C4-2B (cell line): ENCODE measurements at regions not wholly inside any gene's neighbourhood (a gene's known extent, or its start where the extent isn't known, plus 50 kb on each side); places are given as distances from the start of the nearest gene placed in this dataset.

ENCODE experiments used
- H3K27ac ChIP-seq: fragments of 450-650 bp; 2 replicates; pipeline ENCODE4 v1.5.1; 2017
- ZFX ChIP-seq: fragments of 450-650 bp; IDR thresholded peaks from 2 replicates; pipeline ENCODE4 v1.6.1; 2017
- TF ChIP-seq, protein P1 (sequence below): fragments of 450-650 bp; conservative IDR thresholded peaks from 2 replicates; pipeline ENCODE4 v1.5.1; 2017; ENCODE audit warnings: mild to moderate bottlenecking

DNA sequence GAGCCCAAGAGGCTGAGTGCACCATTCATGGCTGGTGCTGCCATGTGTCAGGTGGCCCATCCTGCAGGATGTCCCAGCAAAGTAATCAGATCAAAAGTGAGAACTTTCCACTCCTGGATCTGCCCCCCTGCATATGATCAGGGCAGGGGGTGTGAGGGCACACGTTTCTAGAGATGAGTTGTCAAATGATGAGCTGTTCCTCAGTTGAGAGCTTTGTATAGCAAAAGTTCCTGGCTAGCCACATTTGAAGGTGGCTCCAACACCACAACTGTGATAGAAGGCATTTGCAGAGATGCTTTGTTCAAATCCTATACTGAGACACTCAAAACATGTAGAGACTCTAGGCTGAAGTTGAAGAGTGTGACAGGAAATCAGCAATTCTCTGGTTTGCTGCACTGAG is 501.8 kb downstream of the BCOR start:
- TF ChIP-seq, protein P1, sequence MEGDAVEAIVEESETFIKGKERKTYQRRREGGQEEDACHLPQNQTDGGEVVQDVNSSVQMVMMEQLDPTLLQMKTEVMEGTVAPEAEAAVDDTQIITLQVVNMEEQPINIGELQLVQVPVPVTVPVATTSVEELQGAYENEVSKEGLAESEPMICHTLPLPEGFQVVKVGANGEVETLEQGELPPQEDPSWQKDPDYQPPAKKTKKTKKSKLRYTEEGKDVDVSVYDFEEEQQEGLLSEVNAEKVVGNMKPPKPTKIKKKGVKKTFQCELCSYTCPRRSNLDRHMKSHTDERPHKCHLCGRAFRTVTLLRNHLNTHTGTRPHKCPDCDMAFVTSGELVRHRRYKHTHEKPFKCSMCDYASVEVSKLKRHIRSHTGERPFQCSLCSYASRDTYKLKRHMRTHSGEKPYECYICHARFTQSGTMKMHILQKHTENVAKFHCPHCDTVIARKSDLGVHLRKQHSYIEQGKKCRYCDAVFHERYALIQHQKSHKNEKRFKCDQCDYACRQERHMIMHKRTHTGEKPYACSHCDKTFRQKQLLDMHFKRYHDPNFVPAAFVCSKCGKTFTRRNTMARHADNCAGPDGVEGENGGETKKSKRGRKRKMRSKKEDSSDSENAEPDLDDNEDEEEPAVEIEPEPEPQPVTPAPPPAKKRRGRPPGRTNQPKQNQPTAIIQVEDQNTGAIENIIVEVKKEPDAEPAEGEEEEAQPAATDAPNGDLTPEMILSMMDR: no peak
- no peak for TF ChIP-seq ZFX
- no peak overlapping the region for H3K27ac ChIP-seq

DNA sequence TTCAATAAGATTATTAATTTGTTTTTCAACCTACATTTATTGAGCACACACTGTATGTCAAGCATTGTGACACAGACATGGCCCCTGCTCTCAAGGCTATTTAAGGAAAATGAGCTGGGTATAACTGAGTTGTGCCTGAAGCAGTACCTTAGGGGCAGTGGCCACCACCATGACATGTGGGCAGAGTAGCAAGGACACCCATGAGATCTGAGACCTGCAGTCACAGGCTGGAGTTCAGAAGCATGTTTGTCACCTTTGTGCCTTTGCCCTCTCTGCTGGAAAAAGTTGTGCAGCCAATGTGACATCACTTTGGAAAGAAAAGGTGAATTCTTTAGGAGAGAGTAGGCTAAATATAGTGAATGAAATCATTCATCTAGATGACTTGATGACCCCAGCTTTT is 501.3 kb downstream of the BCOR start:
- no peak overlapping the region for H3K27ac ChIP-seq
- TF ChIP-seq, protein P1: no peak
- no peak for TF ChIP-seq ZFX

DNA sequence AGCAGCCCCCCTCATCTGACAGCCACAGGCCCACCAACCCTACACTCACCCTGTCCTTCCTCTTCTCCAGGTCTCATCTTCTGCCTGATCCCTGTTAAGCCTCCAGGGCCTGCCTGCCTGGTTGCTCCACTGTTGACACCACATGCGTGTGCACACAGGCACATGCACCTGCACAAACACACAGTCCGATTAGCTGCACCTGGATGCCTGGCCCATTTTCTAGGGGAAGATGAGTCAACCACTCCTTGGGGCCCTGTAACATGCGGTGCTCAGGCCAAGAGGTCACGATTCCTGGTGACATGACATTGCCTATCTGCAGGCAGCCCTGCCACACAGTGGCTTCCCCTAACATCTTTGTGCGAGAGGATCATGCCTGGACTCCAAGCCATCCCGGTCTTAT is 498.4 kb downstream of the BCOR start:
- H3K27ac ChIP-seq: no peak overlapping the region
- no peak for TF ChIP-seq ZFX
- TF ChIP-seq, protein P1: no peak

DNA sequence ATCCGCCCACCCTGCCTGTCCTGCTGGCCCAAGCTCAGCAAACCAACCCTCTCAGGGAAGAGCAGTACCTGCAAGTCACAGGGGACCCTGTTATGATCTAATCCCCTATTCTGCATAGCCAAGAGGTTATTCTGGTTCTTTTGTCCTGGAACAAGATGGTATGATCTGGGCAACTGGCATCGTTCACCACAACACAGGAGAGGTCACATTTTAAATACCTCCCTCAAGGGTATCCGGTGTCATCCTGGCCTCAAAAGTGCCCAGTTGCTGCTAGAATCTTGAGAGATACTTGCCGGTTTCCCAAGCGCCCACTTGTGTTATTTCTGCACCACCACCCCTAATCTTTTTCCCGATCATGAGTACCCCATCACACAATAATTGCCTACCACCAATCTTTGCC is 497.5 kb downstream of the BCOR start:
- TF ChIP-seq, protein P1: no peak
- TF ChIP-seq ZFX: no peak
- H3K27ac ChIP-seq: no peak overlapping the region

DNA sequence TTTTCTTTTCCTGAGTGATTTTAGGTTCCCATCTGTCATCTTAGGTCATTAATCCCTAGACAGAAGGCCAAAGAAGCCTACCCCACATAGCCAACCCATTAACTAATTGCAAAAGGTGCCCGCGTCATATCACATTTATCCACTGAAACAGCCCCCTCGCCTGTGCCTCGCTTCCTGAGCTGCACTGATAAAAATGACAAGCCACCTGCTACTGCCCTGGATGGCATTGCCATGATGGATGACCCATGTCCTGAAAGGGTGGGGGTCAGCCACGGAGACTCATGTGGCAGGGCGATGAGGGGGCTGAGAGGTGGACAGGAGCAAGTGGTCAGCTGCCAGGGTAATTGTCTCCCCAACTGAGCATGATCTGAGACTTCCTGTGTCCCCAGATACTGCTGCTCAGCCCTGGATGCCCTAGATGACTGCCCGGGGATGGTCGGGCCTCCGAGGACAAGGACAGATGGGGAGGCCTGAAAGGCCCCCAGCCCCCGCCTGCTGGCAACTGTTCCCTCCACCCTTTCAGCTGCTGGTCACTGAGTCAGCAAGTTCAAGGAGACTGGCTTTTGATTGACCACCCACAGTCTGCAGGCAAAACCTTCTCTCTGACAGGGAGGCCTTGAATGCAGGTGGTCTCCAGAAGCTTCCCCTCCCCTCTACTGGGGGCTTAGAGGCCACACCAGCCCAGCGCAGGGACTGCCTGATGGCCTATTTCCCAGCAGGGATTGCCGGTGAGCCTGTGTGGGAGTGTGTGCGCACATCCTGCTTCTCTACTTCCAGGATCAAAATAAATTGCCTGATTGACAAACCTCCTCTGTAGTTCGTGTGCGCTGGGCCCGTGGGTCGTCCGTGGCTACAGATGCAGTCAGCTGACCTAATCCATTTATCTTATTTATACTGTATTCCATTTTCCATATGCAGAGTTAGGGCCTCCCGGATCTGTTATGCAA is 496.3 kb downstream of the BCOR start:
- TF ChIP-seq, protein P1: no peak
- no peak for TF ChIP-seq ZFX
- H3K27ac ChIP-seq: no peak overlapping the region

DNA sequence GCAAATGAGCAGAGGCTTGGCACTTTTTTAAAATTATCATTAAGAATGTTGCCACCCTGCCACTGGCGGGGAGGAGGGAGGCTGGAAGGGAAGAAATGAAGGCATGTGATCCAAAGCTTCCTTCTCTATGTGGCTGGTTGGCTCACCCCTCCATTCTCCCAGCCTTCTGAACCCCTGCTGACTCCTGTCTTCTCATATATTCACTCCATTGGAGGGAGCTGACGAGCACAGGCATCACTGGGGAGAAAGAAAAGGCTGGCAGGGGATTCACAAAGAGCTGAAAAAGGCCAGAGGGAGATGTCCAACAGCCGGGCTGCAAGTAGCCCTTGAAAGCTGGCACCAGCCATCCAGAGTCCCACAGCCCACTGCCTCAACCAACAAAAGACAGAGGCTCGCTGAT is 495.6 kb downstream of the BCOR start:
- TF ChIP-seq ZFX: no peak
- TF ChIP-seq, protein P1: no peak
- no peak overlapping the region for H3K27ac ChIP-seq

DNA sequence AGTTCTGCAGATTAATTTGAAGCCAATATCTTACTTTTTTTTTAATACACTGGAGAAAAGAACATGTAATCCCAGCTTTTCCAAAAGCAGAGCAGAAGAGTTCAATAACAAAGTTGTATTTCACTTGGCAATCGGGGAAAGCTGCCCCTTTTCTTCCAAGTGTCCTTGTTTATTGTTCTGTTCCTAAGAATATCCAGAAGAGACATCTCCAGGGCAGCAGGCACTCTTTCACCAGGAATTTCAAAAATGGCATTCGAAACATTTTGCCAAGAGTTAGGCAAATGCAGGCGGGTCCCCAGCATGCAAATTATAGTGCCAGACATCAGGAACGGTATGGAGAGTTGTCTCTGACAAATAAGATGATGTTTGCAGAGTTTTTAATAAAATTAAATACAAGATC is 494.5 kb downstream of the BCOR start:
- no peak for TF ChIP-seq ZFX
- TF ChIP-seq, protein P1: no peak
- no peak overlapping the region for H3K27ac ChIP-seq
